ENCODE measurements at regions not wholly inside any gene's neighbourhood (a gene's known extent, or its start where the extent isn't known, plus 50 kb on each side); places are given as distances from the start of the nearest gene placed in this dataset.
A peak's percentile ranks its signal among the peaks of the same experiment; 100 is the strongest.
"Not testable (repeated sequence)": the region's sequence is repeated elsewhere in the genome, so short reads cannot be mapped to it uniquely, and the experiment has no call there.

DNA sequence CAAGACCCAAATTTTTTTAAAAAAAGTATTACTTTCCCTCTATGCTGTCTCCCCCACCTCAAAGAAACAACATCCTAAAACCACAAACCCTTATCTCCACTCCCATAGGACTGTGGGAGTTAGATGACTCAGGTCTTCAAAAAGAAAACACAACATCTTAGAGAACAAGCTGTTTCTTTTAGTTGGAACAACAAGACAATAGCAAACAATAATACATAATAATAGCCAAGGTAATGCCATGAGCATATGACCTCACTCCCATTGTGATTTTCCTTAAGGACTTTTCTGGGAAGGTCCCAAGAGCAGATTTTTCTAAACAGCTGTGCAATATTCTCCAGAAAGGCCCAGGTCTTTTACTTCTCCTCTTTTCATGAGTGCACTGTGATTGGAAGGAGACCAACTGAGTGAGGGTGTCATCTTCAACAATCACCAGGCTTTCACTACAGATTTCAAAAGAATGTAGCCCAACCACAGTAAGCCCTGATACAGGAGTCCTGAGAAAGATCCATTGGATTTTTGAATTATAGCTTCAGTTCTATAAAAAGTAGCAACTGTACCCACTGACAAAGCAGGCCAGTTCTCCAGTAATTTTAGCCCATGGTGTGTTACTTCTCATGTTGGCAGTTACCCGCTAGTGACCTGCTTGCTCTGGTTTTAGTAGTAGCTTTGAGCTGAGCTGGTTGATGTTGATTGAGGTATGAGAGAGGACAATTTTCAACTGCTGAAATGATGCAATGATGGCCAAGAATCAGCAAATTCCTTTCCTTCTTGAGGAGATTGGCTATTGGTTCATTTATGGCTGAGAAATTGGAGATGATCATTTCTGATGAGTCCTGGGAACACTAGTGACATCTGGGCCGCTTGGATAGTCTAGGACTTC, 144.5 kb upstream of the TCF4 start:
- no peak overlapping the region for H3K4me3 ChIP-seq (ENCODE audit: low read length)
- DNase-seq (ENCODE audit: low read depth, low spot score): no peak

DNA sequence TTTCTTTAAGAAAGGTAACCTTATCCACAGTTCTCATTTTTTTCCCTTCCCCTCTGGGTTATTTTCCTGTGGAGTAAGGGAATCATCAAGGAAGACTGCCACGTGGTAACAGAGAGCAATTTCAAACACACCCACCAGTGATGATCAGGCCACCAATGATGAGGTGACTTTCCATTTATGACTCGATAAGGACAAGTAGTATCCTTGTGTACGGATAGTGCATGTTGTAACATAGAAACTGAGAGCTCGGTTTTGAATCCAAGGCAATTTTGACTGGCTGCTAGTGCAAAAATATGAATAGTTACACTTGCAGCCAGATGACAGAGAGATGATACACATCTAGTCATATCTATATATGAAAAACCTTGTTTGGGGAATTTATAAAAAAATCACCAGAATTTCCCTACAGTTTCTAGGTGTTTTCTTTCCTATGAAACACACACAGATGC, 143.6 kb upstream of the TCF4 start:
- no peak for DNase-seq (ENCODE audit: low read depth, low spot score)

DNA sequence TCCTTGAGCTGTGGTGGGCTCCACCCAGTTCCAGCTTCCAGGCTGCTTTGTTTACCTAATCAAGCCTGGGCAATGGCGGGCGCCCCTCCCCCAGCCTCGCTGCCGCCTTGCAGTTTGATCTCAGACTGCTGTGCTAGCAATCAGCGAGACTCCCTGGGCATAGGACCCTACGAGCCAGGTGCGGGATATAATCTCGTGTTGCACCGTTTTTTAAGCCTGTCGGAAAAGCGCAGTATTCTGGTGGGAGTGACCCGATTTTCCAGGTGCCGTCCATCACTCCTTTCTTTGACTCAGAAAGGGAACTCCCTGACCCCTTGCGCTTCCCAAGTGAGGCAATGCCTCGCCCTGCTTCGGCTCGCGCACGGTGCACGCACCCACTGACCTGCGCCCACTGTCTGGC, 133.0 kb upstream of the TCF4 start:
- not testable (repeated sequence) for H3K4me3 ChIP-seq (ENCODE audit: low read length); DNase-seq (ENCODE audit: low read depth, low spot score)

More for the DNA sequence above, 143.6 kb upstream of the TCF4 start:
- no peak overlapping the region for H3K4me3 ChIP-seq (ENCODE audit: low read length)

DNA sequence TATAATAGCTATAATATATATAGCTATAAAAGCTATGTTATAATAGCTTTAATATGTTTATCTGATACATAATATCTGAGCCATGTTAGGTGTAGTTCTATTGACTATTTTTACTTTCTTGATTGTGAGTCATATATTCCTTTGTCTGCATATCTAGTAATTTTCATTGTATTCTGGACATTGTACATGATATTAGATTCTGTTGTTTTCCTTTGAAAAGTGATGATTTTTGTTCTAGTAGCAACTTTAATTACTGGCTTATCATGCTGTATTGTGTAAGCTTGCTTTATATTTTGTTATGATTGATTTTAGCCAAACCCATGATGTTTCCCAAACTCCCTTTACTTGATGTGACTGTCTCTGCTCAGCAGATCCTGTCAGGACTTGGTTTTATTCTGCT, 125.7 kb upstream of the TCF4 start:
- DNase-seq (ENCODE audit: low read depth, low spot score): no peak
- H3K4me3 ChIP-seq (ENCODE audit: low read length): no peak overlapping the region

DNA sequence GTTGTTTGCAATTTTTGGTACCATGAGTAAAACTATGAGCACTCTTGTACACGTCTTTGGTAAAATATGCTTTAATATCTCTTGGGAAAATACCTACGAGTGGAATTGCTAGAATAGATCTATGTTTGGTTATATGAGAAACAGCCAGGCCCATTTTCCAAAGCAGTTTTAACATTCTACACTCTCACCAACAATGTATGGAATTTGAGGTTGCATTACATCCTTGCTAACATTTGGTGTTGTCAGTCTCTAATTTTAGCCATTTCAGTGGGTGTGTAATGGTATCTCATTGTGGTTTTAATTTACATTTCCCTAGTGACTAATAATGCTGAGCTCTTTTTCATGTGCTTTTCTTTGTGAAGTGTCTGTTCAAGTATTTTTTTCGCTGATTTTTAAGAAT, 118.9 kb upstream of the TCF4 start:
- DNase-seq (ENCODE audit: low read depth, low spot score): no peak
- H3K4me3 ChIP-seq (ENCODE audit: low read length): no peak overlapping the region

DNA sequence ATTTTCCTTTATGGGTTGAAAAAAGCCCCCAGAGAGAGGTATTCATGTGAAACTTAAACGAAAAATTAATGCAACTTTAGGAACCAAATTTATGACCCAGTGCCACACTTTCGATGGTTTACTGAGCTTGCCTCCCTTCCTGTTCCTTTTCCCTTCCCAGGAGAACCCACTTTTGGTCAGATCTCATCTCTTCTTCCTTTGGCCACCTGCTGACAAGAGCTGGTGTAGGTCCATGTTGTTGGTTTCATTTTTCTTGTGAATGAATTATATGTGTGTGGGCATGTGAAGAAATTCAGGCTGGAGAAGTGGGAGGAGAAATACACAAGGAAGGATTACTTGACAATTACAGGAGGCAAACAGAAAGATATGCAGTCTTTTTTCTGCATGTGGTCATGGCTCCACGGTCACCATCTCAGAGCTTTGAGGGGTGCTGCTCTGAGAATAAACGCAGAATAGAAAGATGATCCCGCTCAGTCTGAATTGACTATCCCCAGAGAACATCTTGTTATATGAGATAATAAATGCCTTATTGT, 111.3 kb upstream of the TCF4 start:
- no peak for DNase-seq (ENCODE audit: low read depth, low spot score)
- H3K4me3 ChIP-seq (ENCODE audit: low read length): no peak overlapping the region

DNA sequence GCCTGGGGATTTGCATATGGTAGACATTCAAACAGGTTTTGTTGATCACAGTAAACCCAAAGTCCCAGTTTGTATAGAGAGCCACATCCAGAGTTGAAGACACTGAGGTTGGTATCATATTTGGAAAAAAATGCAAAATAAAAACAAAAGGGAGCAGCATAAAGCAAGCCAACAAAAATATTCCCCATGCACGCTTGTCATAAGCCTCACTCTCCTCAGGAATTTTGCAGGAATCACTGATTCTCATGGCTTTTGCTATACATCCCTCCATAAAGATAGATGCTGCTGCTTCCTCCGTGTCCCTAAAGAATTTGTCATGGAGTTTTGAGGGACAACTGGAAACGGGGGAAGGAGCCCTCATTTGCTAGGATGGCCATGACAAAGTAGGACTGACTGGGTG, 108.8 kb upstream of the TCF4 start:
- no peak for DNase-seq (ENCODE audit: low read depth, low spot score)
- H3K4me3 ChIP-seq (ENCODE audit: low read length): no peak overlapping the region

DNA sequence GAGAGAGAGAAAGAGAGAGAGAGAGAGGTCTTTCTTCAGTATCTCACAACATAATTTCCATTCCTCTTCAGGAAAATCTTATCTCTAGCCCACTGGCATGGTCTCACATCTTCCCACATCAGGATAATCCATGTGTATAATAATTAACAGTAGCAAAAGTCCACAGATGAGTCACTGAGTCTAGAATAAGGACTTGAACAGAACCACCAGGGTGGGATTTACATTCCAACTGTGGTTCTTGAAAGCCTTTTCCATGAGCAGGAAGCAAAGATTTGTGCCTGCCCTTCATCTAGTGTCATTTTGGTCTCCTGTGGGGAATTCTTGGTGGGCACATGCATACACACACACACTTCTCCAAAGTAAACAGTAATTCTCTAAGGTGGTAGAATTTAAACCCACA, 107.1 kb upstream of the TCF4 start:
- H3K4me3 ChIP-seq (ENCODE audit: low read length): no peak overlapping the region
- no peak for DNase-seq (ENCODE audit: low read depth, low spot score)

DNA sequence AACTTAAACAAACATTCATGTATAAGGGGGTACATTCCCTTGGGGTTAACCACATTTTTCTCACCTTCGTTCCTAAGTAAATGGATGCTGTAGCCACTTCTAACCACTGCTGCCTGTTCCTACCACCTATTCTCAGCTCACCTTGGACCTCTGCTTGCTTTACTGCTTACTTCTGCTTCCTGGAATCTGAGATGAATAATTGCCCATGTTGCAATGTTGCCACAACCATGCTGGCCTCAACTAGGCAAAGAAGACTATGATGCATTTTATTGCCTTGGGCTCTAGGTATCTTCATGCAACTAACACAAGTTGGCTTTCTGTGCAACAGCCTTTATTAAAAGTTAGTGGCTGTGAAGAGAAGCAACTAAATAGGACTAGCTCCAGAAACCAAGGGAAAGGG, 106.3 kb upstream of the TCF4 start:
- DNase-seq (ENCODE audit: low read depth, low spot score): peak; percentile 4
- no peak overlapping the region for H3K4me3 ChIP-seq (ENCODE audit: low read length)

DNA sequence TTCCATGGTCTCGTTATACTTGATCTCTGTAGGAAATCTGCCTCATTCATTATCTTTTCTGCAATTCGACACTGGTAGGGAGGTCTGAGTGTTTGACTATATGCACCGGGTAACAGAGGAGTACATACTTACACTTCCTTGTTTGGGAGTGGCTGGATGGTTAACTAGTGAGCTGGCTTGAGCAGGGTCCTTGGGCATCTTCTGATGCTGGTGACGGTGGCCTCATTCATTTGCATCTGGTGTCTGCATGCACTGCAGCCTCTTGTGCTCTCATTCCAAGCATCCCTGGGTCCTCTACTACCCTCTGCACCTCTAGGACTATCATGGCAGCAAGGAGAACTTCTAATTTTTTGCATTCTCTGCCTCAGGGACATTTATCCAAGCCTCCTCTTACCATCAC, 100.0 kb upstream of the TCF4 start:
- DNase-seq (ENCODE audit: low read depth, low spot score): no peak
- no peak overlapping the region for H3K4me3 ChIP-seq (ENCODE audit: low read length)

DNA sequence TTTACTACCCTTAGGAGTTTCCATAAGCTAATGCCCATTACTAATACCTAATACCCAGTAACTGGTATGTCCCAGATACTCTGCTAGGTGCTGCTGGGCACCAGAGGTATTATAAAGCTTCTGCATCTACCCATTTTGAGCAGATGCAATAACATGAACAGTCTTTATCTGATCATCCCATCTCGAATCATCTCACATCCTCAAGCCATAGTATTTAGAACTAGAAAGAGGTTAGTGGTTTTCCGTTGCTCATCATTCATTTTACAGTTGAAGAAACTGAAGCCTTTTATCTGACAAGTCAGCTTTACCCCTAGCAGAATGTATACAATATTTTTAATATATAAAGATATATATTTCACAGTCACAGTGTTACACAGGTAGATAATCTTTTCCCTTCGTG, 99.1 kb upstream of the TCF4 start:
- no peak overlapping the region for H3K4me3 ChIP-seq (ENCODE audit: low read length)
- peak; percentile 75 for DNase-seq (ENCODE audit: low read depth, low spot score)

DNA sequence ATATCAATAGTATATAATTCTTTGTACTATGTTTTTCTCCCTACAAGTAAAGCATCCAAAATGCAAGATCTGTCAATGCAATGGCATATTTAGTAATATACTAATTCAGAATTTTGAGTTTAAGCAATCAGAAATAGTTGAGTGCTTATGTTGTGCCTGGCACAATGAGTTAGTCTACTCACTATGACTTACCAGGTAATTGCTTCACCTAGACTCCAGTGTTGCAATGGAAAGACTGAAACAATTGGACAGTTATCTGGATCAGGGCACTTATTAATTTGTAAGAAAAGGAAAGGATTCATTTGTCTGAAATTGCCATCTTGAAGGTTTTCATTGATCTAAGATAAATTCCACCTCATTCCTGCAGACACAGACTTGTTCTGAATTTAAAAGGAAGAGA, 97.6 kb upstream of the TCF4 start:
- no peak overlapping the region for H3K4me3 ChIP-seq (ENCODE audit: low read length)
- DNase-seq (ENCODE audit: low read depth, low spot score): no peak

DNA sequence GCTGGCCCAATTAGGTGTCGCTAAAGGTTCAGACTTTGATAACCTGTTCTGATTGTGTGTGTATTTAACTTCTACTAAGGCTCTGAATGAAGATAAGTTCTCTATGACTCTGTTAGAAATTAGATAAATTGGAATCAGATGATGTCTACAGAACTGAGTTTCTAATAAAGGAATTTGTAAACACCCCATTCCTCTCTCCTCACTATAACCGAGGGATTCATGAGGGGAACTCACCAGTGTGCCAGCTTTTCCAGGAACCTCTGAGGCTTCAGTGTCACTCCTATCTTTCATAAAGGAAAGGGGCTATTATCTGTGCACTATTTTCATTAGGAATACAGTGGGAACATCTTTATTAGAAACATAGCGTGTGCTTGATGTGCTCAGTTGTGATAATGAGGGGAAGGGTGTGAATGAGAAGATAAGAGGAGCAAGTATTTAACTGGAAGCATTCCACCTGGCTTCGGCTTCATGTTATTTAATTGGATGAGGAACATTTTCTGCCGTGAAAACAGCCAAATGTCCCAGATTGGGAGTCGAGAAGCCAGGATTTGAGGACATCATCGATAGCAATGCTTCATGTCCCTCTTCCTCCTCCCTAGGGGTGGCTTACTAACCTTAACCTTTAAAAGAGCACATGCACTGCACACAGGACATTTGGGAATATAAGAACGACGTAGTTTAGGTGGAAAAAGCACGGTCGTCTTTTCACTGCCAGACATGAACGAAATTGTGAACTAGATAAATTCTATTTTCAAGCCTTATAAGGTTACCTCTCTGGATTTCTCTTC, 84.8 kb upstream of the TCF4 start:
- no peak overlapping the region for H3K4me3 ChIP-seq (ENCODE audit: low read length)
- no peak for DNase-seq (ENCODE audit: low read depth, low spot score)

DNA sequence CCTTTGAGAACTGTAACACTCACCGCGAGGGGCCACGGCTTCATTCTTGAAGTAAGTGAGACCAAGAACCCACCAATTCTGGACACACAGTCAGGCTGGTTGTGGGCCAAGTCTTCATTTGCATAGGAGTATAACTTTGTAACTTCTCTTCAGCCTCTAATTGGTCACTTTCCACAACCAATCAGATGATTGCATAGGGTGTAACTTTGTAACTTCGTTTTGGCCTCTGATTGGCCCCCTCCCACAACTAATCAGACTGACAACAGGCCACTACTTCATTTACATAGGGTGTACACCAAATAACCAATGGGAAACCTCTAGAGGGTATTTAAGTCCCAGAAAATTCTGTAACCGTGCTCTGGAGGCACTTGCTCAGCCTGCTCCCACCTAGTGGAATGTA, 77.5 kb upstream of the TCF4 start:
- no peak for DNase-seq (ENCODE audit: low read depth, low spot score)
- no peak overlapping the region for H3K4me3 ChIP-seq (ENCODE audit: low read length)

DNA sequence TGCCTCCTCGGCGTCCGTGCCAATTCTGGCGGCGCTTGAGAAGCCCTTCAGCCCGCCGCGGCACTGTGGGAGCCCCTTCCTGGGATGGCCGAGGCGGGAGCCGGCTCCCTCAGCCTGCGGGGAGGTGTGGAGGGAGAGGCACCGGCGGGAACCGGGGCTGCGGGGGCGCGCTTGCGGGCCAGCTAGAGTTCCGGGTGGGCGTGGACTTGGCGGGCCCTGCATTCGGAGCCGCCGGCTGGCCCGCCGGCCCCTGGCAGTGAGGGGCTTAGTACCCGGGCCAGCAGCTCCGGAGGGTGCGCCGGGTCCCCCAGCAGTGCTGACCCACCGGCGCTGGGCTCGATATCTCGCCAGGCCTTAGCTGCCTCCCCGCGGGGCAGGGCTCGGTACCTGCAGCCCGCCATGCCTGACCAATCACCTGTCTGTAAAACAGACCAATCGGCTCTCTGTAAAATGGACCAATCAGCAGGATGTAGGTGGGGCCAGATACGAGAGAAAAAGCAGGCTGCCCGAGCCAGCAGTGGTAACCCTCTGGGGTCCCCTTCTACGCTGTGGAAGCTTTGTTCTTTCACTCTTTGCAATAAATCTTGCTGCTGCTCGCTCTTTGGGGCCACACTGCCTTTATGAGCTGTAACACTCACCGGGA, 76.9 kb upstream of the TCF4 start:
- DNase-seq (ENCODE audit: low read depth, low spot score); H3K4me3 ChIP-seq (ENCODE audit: low read length): not testable (repeated sequence)

DNA sequence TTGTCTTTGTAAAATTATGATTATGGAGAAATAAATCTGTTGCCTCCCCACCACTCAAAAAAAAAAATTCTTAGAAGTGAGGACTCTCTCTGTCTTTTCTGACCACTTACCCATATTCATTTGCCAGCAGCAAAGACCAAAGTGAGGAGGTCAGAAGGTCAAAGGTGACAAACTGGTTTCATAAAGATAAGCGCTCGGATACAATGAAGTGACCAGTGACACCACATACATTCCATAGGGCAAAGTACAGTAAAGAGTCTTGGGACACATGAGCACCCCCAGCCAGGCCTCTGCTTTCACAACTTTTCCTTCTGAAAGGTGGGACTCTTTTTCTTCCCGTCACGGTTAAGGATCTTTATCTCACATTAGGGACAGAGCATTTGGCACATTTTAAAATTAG, 75.9 kb upstream of the TCF4 start:
- no peak overlapping the region for H3K4me3 ChIP-seq (ENCODE audit: low read length)
- DNase-seq (ENCODE audit: low read depth, low spot score): no peak

DNA sequence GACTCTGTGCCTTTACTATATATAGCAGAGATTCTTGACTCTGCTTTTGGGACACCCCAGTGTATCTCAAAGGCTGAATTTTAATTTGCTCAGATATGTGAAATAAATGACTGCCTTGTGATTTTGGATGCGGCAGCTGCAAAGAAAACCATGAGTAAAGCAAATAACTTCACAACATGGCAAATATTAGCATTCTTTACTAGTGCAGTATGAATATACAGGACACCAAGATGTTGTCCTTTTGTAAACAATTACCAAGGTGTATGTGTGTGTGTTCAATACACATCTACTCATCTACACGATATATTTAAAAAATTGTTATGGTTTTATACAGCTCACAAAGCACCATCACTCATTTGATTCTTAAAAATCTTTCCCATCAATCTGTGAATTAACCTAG, 70.6 kb upstream of the TCF4 start:
- no peak for DNase-seq (ENCODE audit: low read depth, low spot score)
- H3K4me3 ChIP-seq (ENCODE audit: low read length): no peak overlapping the region

DNA sequence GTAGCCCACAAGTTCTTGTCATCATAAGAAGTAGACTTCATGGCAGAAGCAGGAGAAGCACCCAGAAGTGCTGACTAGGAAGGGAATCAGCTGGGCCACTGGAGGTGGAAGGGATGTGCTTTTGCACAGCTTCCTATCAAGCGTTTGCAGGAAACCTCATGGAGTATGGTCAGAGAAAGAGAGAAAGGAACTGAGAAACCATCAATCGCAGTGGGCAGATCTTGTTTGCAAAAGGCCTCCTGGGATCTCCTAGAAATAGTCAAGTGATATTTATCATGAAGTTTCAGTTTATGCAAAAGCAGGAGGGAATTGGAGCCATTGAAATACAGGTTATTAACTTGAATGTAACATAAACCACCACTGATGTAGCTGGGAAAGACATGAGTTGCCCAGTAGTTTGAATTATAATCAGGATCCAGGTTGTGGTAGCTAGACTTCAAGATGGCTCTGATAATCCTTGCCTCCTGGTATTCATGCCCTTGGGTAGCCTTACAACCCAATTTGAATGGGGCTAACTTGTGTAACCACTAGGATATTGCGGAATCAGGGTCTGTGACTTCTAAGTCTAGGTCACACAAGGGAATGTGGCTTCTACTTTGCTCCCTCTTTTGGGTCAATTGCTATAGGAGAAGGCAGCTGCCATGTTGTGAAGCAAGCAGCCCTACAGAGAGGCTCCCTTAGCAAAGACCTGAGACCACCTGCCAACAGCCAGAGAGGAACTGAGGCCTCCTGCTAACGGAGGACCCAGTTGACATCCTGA, 69.8 kb upstream of the TCF4 start:
- no peak overlapping the region for H3K4me3 ChIP-seq (ENCODE audit: low read length)
- no peak for DNase-seq (ENCODE audit: low read depth, low spot score)

DNA sequence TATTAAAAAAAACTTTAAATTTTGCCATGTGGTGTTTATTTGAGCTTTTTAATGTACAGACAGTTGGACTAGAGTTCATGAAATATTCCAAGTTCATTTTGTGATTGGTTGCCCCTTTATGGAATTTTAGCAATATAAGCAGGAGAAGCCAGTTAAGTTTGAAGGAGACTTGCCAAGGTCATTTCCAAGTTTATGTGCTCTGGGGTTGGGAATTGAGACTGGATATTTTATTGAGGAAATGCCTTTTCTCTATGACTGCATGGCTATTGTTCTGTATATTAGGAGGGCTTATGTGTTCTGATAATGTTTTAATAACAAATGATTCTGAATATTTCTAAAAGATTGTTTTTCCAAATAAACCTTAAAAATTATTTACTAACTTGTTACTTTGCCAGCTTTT, 67.0 kb upstream of the TCF4 start:
- DNase-seq (ENCODE audit: low read depth, low spot score): no peak
- H3K4me3 ChIP-seq (ENCODE audit: low read length): no peak overlapping the region

Data from Jurkat, Clone E6-1 (cell line).